NCI-H1436 (cell line): ENCODE measurements at regions not wholly inside any gene's neighbourhood (a gene's known extent, or its start where the extent isn't known, plus 50 kb on each side); places are given as distances from the start of the nearest gene placed in this dataset.
"Not testable (repeated sequence)": the region's sequence is repeated elsewhere in the genome, so short reads cannot be mapped to it uniquely, and the experiment has no call there.

ENCODE experiments used
- DNase-seq: peaks from one replicate; lab custom pipeline; 2025; lab: John Stamatoyannopoulos, UW

DNA sequence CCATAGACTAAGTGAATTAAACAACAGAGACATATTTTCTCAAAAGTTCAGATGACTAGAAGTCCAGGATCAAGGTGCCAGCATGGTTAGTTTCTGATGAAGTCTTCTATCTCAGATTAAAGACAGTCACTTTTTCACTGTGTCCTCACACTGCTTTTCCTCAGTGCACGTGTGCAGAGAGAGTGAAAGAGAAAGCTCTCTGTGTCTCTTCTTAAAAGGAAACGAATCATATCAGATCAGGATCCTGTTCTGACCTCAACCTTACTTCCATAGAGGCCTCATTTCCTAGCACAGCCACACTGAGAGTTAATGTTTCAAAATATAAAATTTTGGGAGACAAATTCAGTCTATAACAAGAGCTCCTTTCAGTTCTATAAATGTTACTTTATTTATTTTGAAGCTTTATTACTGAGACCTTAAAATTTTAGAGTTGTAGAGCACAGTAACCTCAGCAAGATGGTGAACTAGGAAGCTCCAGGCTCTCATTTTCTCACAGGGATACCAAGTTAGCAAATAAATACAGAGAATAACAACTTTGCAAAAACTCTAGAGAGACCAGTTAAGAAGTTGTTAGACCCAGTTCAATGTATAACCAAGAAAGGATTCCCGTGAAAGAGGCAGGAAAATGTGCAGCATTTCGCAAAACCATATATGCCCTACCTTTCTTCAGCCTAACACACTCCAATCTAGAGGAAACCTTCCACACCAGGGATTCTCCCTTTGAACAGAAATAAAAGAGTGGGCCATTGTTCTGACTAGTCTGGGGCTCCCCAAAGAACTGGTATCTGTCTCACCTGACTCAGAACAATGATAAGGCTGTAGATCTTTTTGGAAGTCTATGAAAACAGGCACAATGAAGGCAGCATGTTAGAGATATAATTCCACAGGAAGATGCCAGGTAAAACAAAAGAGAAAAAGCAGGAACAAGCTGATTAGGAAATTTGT is 372.2 kb downstream of the MRPL39 start:
- DNase-seq, result no peak

DNA sequence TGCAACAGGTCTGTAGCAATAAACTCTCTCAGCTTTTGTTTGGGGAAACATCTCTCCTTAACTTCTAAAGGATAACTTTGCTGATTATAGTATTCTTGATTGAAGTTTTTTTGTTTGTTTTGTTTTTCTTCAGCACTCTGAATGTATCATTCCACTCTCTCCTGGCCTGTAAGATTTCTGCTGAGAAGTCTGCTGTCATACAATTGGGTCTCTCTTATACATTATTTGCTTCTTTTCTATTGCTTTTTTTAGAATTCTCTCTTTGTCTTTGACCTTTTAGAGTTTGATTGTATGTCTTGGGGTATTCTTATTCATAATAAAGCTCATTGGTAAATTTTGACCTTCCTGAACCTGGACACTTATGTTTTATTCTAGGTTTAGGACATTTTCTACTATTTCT is 386.3 kb downstream of the MRPL39 start:
- DNase-seq, result no peak

DNA sequence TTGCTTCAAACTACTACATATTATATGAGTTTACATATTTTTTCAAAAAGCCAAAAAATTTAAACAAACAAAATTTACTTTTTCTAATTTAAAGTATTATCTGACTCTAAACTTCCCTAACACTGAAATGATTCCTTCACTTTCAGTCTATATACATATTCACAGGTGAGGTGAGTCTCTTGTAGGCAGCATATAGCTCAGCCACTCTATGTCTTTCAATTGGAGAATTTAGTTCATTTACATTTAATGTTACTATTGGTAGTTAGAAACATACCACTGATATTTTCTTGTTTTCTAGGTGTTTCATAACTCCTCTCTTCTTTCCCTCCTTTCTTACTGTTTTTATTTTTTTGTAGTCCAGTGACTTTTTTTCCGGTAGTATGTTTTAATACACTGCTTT is 387.1 kb downstream of the MRPL39 start:
- no peak for DNase-seq

DNA sequence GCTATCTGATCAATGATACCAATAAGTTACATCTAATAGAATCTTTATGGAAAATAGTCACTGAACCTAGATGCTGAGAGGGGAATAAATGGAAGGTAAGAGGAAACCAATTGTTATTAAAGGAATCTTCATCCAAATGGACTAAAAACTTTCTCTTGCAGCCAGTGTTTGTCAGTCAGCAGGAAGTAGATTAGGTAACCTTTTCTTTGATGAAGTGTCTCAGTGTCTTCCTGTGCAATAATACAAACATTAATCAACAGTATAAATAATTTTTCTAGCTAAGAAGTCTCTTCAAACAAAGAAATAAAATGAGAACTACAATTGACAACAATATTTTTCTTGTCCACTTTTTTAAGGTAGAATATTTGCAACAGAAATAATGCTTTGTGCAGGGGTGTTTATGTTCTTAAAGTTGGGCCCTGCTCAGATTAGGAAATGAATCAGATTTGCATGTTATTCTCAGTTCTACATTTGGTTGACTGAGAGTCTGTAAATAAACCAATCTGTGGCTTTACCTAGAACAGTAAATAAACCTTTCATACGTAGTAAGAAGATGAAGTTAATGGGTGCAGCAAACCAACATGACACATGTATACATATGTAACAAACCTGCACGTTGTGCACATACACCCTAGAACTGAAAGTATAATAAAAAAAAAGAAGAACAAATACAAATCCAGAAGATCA is 391.4 kb downstream of the MRPL39 start:
- no peak for DNase-seq

DNA sequence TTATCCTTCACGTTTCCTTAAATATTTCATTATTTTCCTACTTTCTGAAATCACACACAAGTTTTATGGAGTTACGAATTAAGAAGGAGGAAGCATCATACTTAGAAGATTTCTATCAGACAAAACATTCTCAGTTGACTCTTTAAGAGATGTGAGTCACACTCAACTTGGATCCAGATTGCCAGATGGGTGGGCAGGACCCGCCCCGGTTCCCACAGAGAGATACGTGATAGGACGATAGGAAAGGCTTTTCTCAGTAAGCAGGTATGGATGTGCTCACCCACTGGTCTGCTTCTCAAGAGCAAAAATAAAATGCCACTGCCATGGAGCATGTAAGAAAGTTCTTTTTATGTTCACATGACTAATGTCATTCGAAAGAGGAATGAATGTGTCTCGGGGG is 392.6 kb downstream of the MRPL39 start:
- no peak for DNase-seq

DNA sequence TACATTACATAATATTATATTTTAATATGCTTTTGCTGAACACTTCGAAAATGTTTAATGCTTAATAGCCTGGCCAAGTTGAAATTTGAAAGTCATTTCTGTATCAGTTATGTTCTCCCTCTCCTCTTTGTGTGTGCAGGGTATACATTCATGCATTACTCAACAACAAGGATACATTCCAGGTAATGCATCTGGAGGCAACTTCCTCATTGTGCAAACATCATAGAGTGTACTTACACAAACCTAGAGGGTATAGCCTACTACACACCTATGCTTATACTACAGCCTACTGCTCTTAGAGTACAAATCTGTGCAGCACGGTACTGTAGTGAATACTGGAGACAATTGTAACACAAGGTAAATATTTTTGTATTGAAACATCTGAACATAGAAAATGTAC is 407.3 kb downstream of the MRPL39 start:
- DNase-seq, result no peak

DNA sequence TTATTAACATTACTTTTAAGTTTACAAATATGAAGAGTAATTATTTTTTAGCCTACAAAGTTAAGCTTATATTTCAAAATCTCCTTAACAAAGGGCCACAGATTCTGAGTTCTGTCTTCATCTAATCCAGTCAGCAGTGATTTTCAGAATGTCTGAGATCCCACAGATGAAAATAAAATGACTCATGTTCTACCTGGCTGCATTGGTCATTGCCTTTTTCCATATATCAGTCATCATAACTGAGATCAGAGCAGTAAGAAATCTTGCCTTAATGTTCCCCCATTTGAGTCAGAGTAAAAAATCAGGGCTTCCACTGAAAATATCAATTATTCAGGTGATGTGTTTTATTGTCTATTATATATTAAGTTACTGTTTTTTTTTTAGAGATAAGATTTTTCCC is 416.1 kb downstream of the MRPL39 start:
- DNase-seq, result no peak

DNA sequence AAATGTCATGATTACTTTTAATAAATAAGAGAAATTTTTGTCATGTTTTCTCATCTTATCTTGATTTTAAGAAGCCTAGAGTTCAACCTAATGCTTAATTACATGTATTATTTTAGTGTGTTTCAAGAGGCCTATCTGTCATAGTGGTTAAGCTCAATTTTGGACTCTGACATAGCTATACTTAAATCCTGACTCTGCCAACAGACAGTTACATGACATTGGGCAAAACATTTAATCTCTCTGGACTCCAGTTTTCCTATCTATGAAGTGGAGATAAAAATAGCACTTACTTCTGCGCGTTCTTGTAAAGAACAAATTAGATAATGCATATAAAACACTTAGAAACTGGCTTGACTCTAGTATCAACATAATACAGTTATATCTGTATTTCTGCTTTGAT is 417.8 kb downstream of the MRPL39 start:
- no peak for DNase-seq

DNA sequence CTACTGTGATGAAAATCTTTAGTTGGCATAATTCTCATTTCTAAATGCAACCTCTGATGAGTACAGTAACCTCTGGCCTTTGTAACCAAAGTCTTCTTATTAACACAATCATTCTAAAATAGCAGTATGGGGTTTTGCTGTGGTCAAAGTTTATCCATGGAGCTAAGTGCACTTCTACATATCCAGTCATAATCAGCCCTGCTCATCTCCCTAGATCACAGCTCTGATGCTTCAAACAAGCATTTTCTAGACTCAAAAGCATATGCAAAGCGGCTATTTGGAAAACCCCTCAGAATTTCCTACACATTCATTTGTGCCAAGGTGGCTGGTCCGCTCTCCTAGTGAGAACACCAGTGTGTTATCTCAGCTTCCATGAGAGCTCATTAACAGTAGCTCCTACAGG is 418.6 kb downstream of the MRPL39 start:
- no peak for DNase-seq

DNA sequence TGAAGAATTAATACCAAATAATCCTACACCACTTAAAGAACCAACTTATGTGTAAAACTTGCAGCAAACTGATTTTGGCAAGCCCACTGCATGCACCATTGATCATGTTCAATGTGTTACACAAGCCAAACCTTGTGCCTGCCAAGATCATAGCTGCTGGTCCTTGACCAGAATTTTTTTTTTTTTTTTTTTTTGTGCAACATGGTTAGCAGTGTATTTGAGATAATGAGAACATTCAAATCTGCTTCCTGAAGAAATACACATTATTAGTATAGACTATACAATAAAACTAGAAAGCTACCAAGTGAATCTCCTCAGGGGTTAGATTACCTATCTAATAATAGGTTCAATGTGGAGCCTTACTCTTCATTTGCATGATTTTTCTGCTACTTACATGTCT is 421.0 kb downstream of the MRPL39 start:
- DNase-seq, result no peak

DNA sequence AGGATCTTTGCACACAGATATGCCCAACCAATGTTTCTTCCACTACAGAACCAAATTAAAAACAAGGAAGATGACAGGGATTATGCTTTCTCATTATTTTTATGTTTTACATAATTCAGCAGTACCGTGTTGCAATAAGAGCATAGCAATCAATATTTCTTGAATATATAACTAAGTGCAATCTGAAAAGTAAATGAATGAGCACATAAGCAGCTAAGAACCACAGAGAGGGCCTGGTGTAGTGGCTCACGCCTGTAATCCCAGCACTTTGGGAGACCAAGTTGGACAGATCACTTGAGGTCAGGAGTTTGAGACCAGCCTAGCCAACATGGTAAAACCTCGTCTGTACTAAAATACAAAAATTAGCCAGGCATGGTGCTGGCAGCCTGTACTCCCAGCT is 423.7 kb downstream of the MRPL39 start:
- DNase-seq, result no peak

DNA sequence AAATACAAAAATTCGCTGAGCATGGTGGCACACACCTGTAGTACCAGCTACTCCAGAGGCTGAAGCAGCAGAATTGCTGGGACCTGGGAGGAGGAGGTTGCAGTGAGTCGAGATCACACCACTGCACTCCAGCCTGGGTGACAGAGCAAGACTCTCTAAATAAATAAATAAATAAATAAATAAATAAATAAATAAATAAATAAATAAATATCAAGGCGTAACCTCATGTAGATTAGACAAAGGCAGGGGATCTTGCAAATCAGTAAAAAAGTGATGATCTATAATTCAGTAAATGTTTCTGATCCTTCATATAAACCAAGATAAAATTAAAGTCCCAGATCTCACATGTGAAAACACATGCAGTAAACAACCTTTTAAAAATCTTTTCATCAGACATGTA is 425.6 kb downstream of the MRPL39 start:
- DNase-seq, result not testable (repeated sequence)

DNA sequence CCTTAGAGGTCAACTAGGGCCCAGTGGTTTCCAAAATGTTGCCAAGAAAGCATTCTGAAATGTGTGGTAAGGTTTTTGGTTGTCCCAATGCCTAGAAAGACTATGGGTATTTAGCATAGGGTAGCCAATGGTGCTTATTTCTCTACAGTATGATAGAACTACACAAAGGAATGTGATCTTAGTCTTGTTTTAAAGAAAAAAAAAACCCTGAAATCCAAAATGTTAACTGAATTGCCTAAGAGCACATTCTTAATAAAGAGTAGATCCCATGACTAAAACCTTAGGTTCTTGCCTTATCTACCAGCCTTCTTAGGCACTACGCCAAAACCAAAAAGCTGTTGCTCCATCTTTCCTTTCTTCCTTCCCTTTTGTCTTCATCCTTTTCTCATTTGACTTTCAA is 428.2 kb downstream of the MRPL39 start:
- DNase-seq, result no peak

DNA sequence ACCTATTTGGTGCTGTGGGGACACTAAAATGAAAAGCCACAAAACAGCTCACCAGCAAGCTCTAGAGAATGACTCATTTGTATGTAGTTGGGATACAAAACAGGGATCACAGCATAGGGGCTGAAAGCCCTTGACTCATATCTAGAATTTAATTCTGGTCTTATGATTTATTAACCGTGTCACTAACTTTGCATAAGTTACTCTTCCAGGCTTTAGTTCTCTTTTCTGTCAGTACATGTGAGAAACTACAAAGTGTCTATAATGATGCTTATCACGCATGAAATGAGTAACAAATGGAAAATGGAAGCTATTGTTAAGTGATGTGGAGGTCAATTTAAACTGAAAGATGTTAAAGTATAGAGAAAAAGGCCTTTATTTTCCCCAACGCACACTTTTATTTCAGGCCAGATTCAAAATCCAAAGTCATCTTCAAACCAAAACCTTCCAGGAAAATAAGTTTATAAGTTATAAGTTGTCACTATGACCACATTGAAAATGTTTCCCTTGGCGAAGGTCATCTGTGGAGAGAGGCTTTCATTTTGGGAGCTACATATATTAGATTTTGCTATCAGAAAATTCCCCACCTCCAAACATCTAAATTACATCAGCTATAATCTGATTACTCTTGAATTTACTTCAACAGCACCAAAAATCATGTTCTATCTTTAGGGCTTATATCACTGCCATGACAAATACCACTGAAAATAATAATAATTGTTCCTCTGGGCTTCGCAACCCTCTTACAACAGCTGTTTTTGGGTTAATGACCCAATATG is 430.5 kb downstream of the MRPL39 start:
- no peak for DNase-seq

DNA sequence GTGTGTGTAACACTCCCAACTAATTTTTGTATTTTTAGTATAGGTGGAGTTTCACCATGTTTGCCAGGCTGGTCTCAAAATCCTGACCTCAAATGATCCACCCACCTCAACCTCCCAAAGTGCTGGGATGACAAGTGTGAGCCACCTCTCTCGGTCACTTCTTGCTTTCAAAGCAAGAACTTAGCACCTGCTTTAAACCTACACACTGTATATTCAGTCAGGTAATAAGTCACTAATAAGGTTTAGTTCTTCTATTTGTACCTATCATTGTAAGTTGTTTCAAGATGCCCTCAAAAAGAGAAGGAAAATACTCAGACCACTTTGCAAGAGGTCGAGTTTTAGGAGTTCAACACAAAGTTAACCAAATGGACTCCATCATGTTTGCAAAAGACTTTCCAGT is 431.3 kb downstream of the MRPL39 start:
- DNase-seq, result no peak

DNA sequence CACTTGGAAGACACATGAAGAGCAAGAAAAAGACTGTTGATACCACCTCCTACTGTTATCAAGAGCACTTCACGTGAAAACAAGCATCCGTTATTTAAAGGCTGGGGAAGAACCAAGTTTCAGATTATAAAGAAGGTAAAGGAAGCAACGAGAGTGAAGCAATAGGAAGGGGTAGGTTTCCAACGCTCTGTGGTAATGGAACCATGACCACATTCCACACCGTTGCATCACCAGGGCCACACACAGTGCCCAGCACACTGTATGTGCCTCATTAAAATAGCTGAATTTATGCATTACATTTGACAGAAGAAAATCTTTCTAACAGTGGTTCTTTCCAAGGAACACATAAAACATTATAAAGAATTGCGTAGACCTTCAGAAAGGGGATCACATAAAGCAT is 435.8 kb downstream of the MRPL39 start:
- DNase-seq, result no peak

DNA sequence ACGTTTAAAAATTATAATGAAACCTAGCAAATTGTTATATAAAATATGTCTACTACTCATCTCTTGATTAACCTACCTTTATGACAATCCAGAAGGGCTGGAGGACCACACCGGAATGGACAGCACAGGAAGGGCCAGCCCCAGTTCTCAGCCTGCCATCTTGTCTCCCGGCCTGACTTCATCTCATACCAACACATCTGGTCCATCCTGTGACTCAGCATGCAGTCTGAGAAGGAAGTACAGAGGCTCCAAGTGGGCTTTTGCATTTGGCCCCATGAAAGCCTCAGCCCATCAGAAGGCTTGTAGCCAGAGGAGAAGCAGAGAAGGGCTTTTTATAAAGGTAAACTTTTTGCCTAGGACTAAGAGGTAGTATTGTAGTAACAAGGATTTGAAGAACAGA is 436.6 kb downstream of the MRPL39 start:
- no peak for DNase-seq

DNA sequence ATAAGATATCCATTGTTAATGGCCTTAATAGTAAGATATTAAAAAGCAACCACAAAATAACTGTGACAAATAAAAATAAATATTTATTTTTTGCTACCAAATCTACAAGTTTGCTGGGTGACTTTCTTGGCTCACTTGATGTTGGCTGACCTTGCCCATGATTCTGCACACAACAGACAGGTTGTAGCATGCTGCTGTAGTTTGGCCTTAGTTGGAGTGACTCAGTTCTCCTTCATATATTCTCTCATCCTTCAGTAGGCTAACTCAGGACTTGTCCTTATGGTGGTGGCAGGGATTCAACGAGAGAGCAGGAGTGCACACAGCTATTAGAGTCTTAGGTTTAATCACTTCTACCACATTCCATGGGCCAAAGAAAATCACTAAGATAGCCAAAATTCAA is 437.9 kb downstream of the MRPL39 start:
- no peak for DNase-seq

DNA sequence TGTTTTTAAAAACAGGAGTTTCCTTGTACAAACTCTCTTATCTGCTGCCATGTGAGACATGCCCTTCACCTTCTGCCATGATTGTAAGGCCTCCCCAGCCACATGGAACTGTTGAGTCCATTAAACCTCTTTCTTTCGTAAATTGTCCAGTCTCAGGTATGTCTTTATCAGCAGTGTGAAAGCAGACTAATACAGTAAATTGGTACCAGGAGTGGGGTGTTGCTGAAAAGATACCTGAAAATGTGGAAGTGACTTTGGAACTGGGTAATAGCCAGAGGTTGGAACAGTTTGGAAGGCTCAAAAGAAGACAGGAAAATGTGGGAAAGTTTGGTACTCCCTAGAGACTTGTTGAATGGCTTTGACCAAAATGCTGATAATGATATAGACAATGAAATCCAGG is 440.4 kb downstream of the MRPL39 start:
- not testable (repeated sequence) for DNase-seq

DNA sequence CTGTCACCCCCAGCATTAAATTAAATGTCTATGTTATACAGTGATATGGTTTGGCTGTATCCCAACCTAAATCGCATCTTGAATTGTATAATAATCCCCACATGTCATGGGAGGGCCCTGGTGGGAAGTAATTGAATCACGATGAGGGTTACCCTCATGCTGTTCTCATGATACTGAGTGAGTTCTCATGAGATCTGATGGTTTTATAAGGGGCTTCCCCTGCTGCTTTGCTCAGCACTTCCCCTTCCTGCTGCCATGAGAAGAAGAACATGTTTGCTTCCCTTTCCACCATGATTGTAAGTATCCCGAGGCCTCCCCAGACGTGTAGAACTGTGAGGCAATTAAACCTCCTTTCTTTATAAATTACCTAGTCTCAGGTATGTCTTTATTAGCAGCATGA is 445.7 kb downstream of the MRPL39 start:
- DNase-seq, result no peak

DNA sequence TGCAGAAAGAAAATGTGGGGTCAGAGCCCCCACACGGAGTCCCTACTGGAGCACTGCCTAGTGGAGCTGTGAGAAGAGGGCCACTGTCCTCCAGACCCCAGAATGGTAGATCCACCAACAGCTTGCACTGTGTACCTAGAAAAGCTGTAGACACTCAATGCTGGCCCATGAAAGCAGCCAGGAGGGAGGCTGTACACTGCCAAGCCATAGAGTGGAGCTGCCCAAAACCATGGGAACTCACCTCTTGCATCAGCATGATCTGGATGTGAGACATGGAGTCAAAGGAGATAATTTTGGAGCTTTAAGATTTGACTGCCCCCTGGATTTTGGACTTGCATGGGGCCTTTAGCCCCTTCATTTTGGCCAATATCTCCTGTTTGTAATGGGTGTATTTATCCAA is 452.3 kb downstream of the MRPL39 start:
- DNase-seq, result not testable (repeated sequence)

DNA sequence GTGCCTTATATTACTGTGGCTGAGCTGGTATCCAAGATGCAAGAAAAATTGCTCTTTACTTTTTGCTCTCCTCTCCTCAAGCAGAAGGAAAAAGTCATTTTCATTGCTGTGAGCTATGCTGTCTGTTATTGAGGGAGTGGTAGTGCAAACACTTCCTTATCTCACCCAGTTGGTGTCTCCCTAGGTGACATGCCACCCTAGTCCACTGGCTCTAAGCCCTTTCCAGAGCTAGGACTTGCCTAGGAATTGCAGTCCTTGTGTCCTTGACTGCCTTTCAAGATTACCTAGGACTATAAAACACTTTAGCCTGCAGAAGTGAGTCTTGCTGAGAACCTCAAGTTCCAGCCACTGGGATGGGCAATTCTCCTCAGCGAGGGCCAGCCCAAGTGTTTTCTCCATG is 458.3 kb downstream of the MRPL39 start:
- DNase-seq, result no peak

DNA sequence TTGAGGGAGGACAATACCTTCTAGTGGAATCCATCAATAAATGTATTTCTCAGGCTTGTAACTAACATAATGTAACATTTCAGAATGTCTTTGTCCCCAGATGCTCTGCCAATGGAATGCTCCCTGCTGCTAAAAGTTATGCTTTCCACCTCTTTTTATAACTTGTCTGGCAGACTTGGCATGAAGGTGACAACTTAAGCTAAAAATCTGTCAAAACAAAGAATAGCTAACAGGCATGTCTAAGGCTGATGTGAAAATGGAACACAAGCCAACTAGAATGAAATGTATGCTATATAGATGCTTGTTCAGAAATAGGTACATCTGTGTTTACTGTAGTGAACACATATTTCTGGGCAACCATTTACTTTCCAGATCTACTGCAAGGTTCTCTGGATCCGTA is 467.9 kb downstream of the MRPL39 start:
- DNase-seq, result no peak
